ENCODE measurements at regions not wholly inside any gene's neighbourhood (a gene's known extent, or its start where the extent isn't known, plus 50 kb on each side); places are given as distances from the start of the nearest gene placed in this dataset.

- TF ChIP-seq POLR2AphosphoS5 (IDR thresholded peaks at IDR 0.05; ENCODE audit: low read depth, low read length) (no peak), POLR2A (IDR thresholded peaks at IDR 0.05; ENCODE audit: low read depth, low read length) (no peak), TAF1 (IDR thresholded peaks at IDR 0.05; ENCODE audit: low read depth, low read length) (no peak), PAX5 (IDR thresholded peaks at IDR 0.05; ENCODE audit: insufficient read depth, low read length, severe bottlenecking) (no peak)
These were observed 396.3 kb upstream of the NEGR1 start for GRCh38 chr1:72678683-72679082.
